ENCODE measurements at regions not wholly inside any gene's neighbourhood (a gene's known extent, or its start where the extent isn't known, plus 50 kb on each side); places are given as distances from the start of the nearest gene placed in this dataset.

GRCh38 chr16:86244158-86244557, 266.2 kb upstream of the FOXF1 start:
- no peak for TF ChIP-seq CTCF (IDR thresholded peaks at IDR 0.05; ENCODE audit: low read length)
- TF ChIP-seq EZH2 (optimal IDR thresholded peaks at IDR 0.05; ENCODE audit: low read depth, low read length) = no peak
